HK-2 (cell line): ENCODE measurements at regions not wholly inside any gene's neighbourhood (a gene's known extent, or its start where the extent isn't known, plus 50 kb on each side); places are given as distances from the start of the nearest gene placed in this dataset.

Experiments
- DNase-seq: peaks from one replicate; pipeline ENCODE4 v3.0.0-alpha.2; 2018; ENCODE audit not compliant: unreplicated experiment

- no peak for DNase-seq
Observed at GRCh38 chr11:116115801-116116200, 611.6 kb upstream of the CADM1 start.

GRCh38 chr11:116114198-116114651, 610.0 kb upstream of the CADM1 start:
- no peak for DNase-seq

GRCh38 chr11:116112087-116112935, 608.1 kb upstream of the CADM1 start:
- no peak for DNase-seq

- DNase-seq = no peak
Observed at GRCh38 chr11:116111546-116111945, 607.3 kb upstream of the CADM1 start.

GRCh38 chr11:116110802-116111201, 606.6 kb upstream of the CADM1 start:
- DNase-seq = no peak

- DNase-seq = no peak
Observed at GRCh38 chr11:116110356-116110755, 606.1 kb upstream of the CADM1 start.

- DNase-seq = peak; percentile 15
Observed at GRCh38 chr11:116109228-116109627, 605.0 kb upstream of the CADM1 start.

- no peak for DNase-seq
Observed at GRCh38 chr11:116108161-116108560, 603.9 kb upstream of the CADM1 start.

GRCh38 chr11:116107229-116107628, 603.0 kb upstream of the CADM1 start:
- no peak for DNase-seq

- no peak for DNase-seq
Observed at GRCh38 chr11:116104498-116105174, 600.4 kb upstream of the CADM1 start.

- DNase-seq = no peak
Observed at GRCh38 chr11:116101902-116102301, 597.7 kb upstream of the CADM1 start.

GRCh38 chr11:116100016-116100415, 595.8 kb upstream of the CADM1 start:
- no peak for DNase-seq

GRCh38 chr11:116099541-116099940, 595.3 kb upstream of the CADM1 start:
- no peak for DNase-seq

- DNase-seq = no peak
Observed at GRCh38 chr11:116096272-116096995, 592.2 kb upstream of the CADM1 start.

GRCh38 chr11:116093481-116094270, 589.5 kb upstream of the CADM1 start:
- no peak for DNase-seq

GRCh38 chr11:116093065-116093464, 588.9 kb upstream of the CADM1 start:
- no peak for DNase-seq

GRCh38 chr11:116086426-116086825, 582.2 kb upstream of the CADM1 start:
- DNase-seq = no peak

GRCh38 chr11:116085031-116085635, 580.9 kb upstream of the CADM1 start:
- DNase-seq = no peak

GRCh38 chr11:116084511-116084910, 580.3 kb upstream of the CADM1 start:
- no peak for DNase-seq

GRCh38 chr11:116082256-116082655, 578.0 kb upstream of the CADM1 start:
- DNase-seq = no peak

GRCh38 chr11:116079580-116079979, 575.4 kb upstream of the CADM1 start:
- DNase-seq = no peak
